GM18873 (cell line): ENCODE measurements at regions not wholly inside any gene's neighbourhood (a gene's known extent, or its start where the extent isn't known, plus 50 kb on each side); places are given as distances from the start of the nearest gene placed in this dataset.

Experiments
- ATAC-seq: cut with Tn5 transposase; IDR thresholded peaks from one replicate; pipeline ENCODE4 v1.9.1; 2021; ENCODE audit warnings: mild to moderate bottlenecking, moderate library complexity, moderate number of reproducible peaks; ENCODE audit not compliant: unreplicated experiment, low FRiP score

- ATAC-seq: no peak
Observed at GRCh38 chr4:176969011-176969410, 176.3 kb upstream of the VEGFC start.

- no peak for ATAC-seq
Observed at GRCh38 chr4:176970853-176971252, 178.1 kb upstream of the VEGFC start.

GRCh38 chr4:176971576-176972115, 178.9 kb upstream of the VEGFC start:
- ATAC-seq: no peak

- ATAC-seq: no peak
Observed at GRCh38 chr4:176979416-176979815, 186.7 kb upstream of the VEGFC start.

GRCh38 chr4:176981074-176981473, 188.4 kb upstream of the VEGFC start:
- ATAC-seq: no peak

- no peak for ATAC-seq
Observed at GRCh38 chr4:176981551-176981950, 188.8 kb upstream of the VEGFC start.

GRCh38 chr4:176988226-176988625, 195.5 kb upstream of the VEGFC start:
- ATAC-seq: no peak

- no peak for ATAC-seq
Observed at GRCh38 chr4:176989186-176989585, 196.5 kb upstream of the VEGFC start.

GRCh38 chr4:176999935-177000543, 207.3 kb upstream of the VEGFC start:
- no peak for ATAC-seq

GRCh38 chr4:177001271-177002175, 208.8 kb upstream of the VEGFC start:
- no peak for ATAC-seq

GRCh38 chr4:177005674-177006230, 213.0 kb upstream of the VEGFC start:
- ATAC-seq: no peak

- ATAC-seq: no peak
Observed at GRCh38 chr4:177006331-177006730, 213.6 kb upstream of the VEGFC start.

- ATAC-seq: no peak
Observed at GRCh38 chr4:177008071-177008835, 215.5 kb upstream of the VEGFC start.

- no peak for ATAC-seq
Observed at GRCh38 chr4:177008836-177009501, 216.2 kb upstream of the VEGFC start.

- no peak for ATAC-seq
Observed at GRCh38 chr4:177010418-177010817, 217.7 kb upstream of the VEGFC start.

- no peak for ATAC-seq
Observed at GRCh38 chr4:177012918-177013545, 220.3 kb upstream of the VEGFC start.

GRCh38 chr4:177016541-177017141, 223.9 kb upstream of the VEGFC start:
- ATAC-seq: no peak

- no peak for ATAC-seq
Observed at GRCh38 chr4:177023951-177024350, 231.2 kb upstream of the VEGFC start.

GRCh38 chr4:177032341-177032740, 239.6 kb upstream of the VEGFC start:
- ATAC-seq: no peak
